PC-3 (cell line): ENCODE measurements at regions not wholly inside any gene's neighbourhood (a gene's known extent, or its start where the extent isn't known, plus 50 kb on each side); places are given as distances from the start of the nearest gene placed in this dataset.

Experiments used
- ATAC-seq: fragments of 200-7000 bp; cut with Tn5 transposase; 2 replicates; pipeline ENCODE4 v1.9.1; 2020; ENCODE audit warnings: mild to moderate bottlenecking, moderate library complexity
- BruUV-seq: library from RNA; stranded (reverse); fragments of 400-500 nt; replicated peaks from 2 replicates; lab custom pipeline; 2021; lab: Mats Ljungman, UMichigan
- CTCF ChIA-PET: fragments of 300-600 bp; sonication (Branson Sonifier 250); formaldehyde crosslinking; loops from one replicate; lab custom pipeline; 2022; ENCODE audit warnings: antibody characterized with exemption; lab: Charles Lee
- POLR2A ChIA-PET: fragments of 300-600 bp; sonication (Branson Sonifier 250); formaldehyde crosslinking; loops from one replicate; lab custom pipeline; 2022; ENCODE audit warnings: antibody characterized with exemption; ENCODE audit not compliant: unreplicated experiment; lab: Charles Lee
- DNase-seq: peaks from one replicate; pipeline ENCODE4 v3.0.0-alpha.2; 2015
- H2AFZ ChIP-seq: fragments of 300-600 bp; sonication (generic); 2 replicates; pipeline ENCODE4 v1.6.0; 2016; ENCODE audit warnings: antibody characterized with exemption, low read length
- H3F3A ChIP-seq: fragments of 300-600 bp; sonication (generic); one replicate; pipeline ENCODE4 v1.6.0; 2017; ENCODE audit warnings: antibody characterized with exemption, low read length, control low read depth, mild to moderate bottlenecking; ENCODE audit not compliant: unreplicated experiment
- H3K27ac ChIP-seq: fragments of 300-600 bp; sonication (generic); 2 replicates; pipeline ENCODE4 v1.5.1; 2016; ENCODE audit warnings: mild to moderate bottlenecking, low read length
- H3K27me3 ChIP-seq: fragments of 300-600 bp; sonication (generic); 2 replicates; pipeline ENCODE4 v1.6.1; 2016; ENCODE audit warnings: low read length, mixed read lengths
- H3K36me3 ChIP-seq: fragments of 300-600 bp; sonication (generic); 2 replicates; pipeline ENCODE4 v1.6.1; 2016; ENCODE audit warnings: low read depth, mixed run types, low read length, mixed read lengths
- H3K4me1 ChIP-seq: fragments of 300-600 bp; sonication (generic); 2 replicates; pipeline ENCODE4 v1.5.1; 2016; ENCODE audit warnings: low read length; ENCODE audit not compliant: insufficient read depth
- H3K4me2 ChIP-seq: fragments of 300-600 bp; sonication (generic); 2 replicates; pipeline ENCODE4 v1.6.0; 2016; ENCODE audit warnings: low read length
- H3K4me3 ChIP-seq: fragments of 300-600 bp; sonication (generic); 2 replicates; pipeline ENCODE4 v1.5.1; 2016; ENCODE audit warnings: mild to moderate bottlenecking, low read length, mixed read lengths
- H3K79me2 ChIP-seq: fragments of 300-600 bp; sonication (generic); 2 replicates; pipeline ENCODE4 v1.6.1; 2017; ENCODE audit warnings: low read length, mixed read lengths
- H3K9ac ChIP-seq: fragments of 300-600 bp; sonication (generic); 2 replicates; pipeline ENCODE4 v1.6.0; 2016; ENCODE audit warnings: mild to moderate bottlenecking, low read length
- H3K9me2 ChIP-seq: fragments of 300-600 bp; sonication (generic); replicated peaks from 2 replicates; pipeline ENCODE4 v1.6.1; 2016; ENCODE audit warnings: mixed run types, low read length, mixed read lengths
- H3K9me3 ChIP-seq: fragments of 300-600 bp; sonication (generic); 2 replicates; pipeline ENCODE4 v1.6.1; 2016; ENCODE audit warnings: low read length, mixed read lengths
- H4K20me1 ChIP-seq: fragments of 300-600 bp; sonication (generic); 2 replicates; pipeline ENCODE4 v1.6.1; 2016; ENCODE audit warnings: low read length, mixed read lengths
- EZH2 ChIP-seq: fragments of 300-600 bp; sonication (generic); IDR thresholded peaks from one replicate; pipeline ENCODE4 v1.6.1; 2017; ENCODE audit warnings: antibody characterized with exemption, mild to moderate bottlenecking, low read length; ENCODE audit not compliant: unreplicated experiment
- EZH2phosphoT487 ChIP-seq: fragments of 300-600 bp; sonication (generic); IDR thresholded peaks from 2 replicates; pipeline ENCODE4 v1.6.1; 2018; ENCODE audit warnings: mild to moderate bottlenecking, antibody characterized with exemption, low read length, borderline replicate concordance
- intact Hi-C: fragments of 100-400 bp; cut with micrococcal nuclease; formaldehyde crosslinking; loops from 2 replicates; pipeline ENCODE4 v1.9.0; 2023
- TF ChIP-seq, protein P1 (sequence below): fragments of 300-600 bp; sonication (generic); conservative IDR thresholded peaks from 2 replicates; pipeline ENCODE4 v1.5.1; 2017; ENCODE audit warnings: antibody characterized with exemption, low read depth, mild to moderate bottlenecking, low read length

DNA sequence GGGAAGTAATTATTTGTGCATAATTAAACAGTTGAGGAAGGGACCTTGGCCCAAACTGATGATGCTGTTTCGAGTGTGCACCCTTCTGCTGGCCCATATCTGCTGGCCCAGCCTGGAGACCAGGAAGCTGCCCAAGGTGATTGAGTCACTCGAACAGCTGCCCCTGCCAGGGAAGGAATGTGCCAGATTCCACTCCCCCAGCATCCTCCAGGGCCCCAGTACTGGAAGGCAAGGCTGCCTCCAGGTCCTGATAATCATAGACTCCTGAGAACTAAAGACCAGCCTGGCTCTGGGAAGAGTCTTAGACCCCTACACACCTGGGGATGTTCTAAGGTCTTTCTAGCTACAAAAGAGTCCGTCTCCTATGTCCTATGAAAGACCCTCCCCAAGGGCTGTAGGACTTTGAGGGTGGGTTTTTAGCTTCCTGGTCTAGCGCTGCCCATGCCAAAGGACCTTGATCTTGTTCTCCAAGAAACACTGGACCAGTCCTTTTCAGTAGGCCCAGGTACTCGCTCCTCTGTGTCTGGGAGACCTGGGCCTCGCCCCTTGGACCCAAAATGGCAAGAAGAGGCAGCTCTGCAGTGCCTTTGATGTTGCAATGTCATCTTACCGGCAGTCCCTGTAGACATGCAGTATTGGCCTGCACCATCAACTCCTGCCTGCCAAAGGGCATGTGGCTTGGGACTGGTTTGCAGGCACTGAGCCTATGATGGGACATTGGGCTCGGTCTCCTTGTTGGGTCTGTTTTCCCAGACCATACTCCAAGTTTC is 103.2 kb upstream of the GPR26 start:
- intact Hi-C loops = no loop called here
- Histone ChIP-seq H3K4me3 (no peak overlapping the region), H2AFZ (no peak overlapping the region), H3K9ac (no peak overlapping the region), H3K79me2 (no peaks in the 10 kb centered on the region), H3K4me1 (peaks cover 10% of the 10 kb centered on the region), H3K4me2 (no peak overlapping the region), H3K9me3 (no peaks in the 10 kb centered on the region), H3K27me3 (no peaks in the 10 kb centered on the region), H4K20me1 (no peaks in the 10 kb centered on the region), H3K27ac (no peak overlapping the region), H3K9me2 (no peaks in the 10 kb centered on the region), H3K36me3 (no peaks in the 10 kb centered on the region), H3F3A (no peaks in the 10 kb centered on the region)
- POLR2A ChIA-PET = no interaction called here
- no TSS peak for BruUV-seq
- peak; percentile 8 for DNase-seq
- ATAC-seq = no peak
- CTCF ChIA-PET = no interaction called here
- TF ChIP-seq EZH2phosphoT487 (no peak), EZH2 (no peak)
- TF ChIP-seq, protein P1, sequence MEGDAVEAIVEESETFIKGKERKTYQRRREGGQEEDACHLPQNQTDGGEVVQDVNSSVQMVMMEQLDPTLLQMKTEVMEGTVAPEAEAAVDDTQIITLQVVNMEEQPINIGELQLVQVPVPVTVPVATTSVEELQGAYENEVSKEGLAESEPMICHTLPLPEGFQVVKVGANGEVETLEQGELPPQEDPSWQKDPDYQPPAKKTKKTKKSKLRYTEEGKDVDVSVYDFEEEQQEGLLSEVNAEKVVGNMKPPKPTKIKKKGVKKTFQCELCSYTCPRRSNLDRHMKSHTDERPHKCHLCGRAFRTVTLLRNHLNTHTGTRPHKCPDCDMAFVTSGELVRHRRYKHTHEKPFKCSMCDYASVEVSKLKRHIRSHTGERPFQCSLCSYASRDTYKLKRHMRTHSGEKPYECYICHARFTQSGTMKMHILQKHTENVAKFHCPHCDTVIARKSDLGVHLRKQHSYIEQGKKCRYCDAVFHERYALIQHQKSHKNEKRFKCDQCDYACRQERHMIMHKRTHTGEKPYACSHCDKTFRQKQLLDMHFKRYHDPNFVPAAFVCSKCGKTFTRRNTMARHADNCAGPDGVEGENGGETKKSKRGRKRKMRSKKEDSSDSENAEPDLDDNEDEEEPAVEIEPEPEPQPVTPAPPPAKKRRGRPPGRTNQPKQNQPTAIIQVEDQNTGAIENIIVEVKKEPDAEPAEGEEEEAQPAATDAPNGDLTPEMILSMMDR = no peak

DNA sequence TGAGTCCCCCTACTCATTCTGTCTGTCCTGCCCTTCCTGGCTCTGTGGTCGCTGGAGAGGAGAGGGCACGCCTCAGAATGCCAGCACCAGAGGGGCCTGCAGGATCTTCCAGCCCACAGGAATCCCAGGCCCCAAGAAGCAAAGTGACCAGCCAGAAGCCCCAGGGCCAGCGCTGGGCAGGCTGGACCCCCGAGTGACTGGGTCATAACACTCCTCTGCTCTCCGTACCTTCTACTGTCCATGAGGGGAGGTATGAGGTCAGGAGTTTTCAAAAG is 102.6 kb upstream of the GPR26 start:
- CTCF ChIA-PET = no interaction called here
- Histone ChIP-seq H3K4me3 (no peak overlapping the region), H4K20me1 (no peaks in the 10 kb centered on the region), H3F3A (no peaks in the 10 kb centered on the region), H3K79me2 (no peaks in the 10 kb centered on the region), H3K9me3 (no peaks in the 10 kb centered on the region), H3K9me2 (no peaks in the 10 kb centered on the region), H3K4me1 (peaks cover 10% of the 10 kb centered on the region), H3K27me3 (no peaks in the 10 kb centered on the region), H2AFZ (no peak overlapping the region), H3K9ac (no peak overlapping the region), H3K4me2 (no peak overlapping the region), H3K27ac (no peak overlapping the region), H3K36me3 (no peaks in the 10 kb centered on the region)
- TF ChIP-seq, protein P1 = no peak
- no peak for TF ChIP-seq EZH2phosphoT487
- TF ChIP-seq EZH2 = no peak
- POLR2A ChIA-PET = no interaction called here
- ATAC-seq (no peak), DNase-seq (no peak)
- intact Hi-C loops = no loop called here
- BruUV-seq = no TSS peak

DNA sequence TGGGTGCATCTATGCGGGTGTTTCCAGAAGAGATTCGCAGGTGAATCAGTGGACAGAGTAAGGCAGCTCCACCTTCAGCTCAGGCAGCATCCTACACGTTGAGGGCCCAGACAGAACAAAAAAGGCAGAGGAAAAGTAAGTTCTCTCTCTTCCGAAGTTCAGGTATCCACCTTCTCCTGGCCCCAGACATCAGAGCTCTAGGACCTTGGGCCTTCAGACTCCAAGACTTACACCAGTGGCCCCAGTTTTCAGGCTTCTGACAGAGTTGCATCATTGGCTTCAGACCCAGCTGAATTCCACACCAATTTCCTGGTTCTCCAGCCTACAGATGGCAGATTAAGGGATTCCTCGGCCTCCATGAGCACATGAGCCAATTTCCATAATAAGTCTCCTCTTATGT is 102.2 kb upstream of the GPR26 start:
- BruUV-seq = no TSS peak
- TF ChIP-seq EZH2 (no peak), EZH2phosphoT487 (no peak)
- TF ChIP-seq, protein P1 = no peak
- H3K9me3 ChIP-seq = no peaks in the 10 kb centered on the region
- POLR2A ChIA-PET = no interaction called here
- no peak overlapping the region for H3K4me2 ChIP-seq
- H3K9me2 ChIP-seq = no peaks in the 10 kb centered on the region
- no peak overlapping the region for H3K27ac ChIP-seq
- no peak overlapping the region for H3K4me3 ChIP-seq
- no peaks in the 10 kb centered on the region for H3K79me2 ChIP-seq
- peaks cover 10% of the 10 kb centered on the region for H3K4me1 ChIP-seq
- intact Hi-C loops = no loop called here
- H3F3A ChIP-seq = no peaks in the 10 kb centered on the region
- ATAC-seq (no peak), DNase-seq (no peak)
- H4K20me1 ChIP-seq = no peaks in the 10 kb centered on the region
- no peak overlapping the region for H3K9ac ChIP-seq
- no peaks in the 10 kb centered on the region for H3K36me3 ChIP-seq
- CTCF ChIA-PET = no interaction called here
- no peak overlapping the region for H2AFZ ChIP-seq
- no peaks in the 10 kb centered on the region for H3K27me3 ChIP-seq
